ENCODE measurements at regions not wholly inside any gene's neighbourhood (a gene's known extent, or its start where the extent isn't known, plus 50 kb on each side); places are given as distances from the start of the nearest gene placed in this dataset.

DNA sequence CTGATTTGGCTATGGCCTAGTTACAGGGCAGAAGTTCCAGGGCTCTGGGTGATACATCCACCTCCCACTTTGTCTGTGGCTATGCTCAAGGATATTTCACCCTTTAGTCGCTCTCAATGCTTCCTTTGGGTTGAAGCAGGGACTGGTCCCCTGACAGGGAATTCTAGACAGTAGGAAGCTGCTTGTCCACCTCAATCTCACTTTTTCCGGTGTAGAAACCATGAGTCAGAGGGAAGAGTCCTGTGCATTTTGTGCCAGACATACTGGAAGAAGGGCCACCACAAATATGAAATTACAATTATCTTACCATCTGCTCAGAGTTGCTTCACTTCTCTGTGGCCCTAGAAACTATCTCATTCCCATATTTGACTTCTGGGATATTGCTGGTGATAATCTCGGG is 413.7 kb upstream of the FAT3 start:
- H3K27ac ChIP-seq (ENCODE audit: low read length) = no peak overlapping the region
- no peaks in the 10 kb centered on the region for H3K4me1 ChIP-seq (ENCODE audit: low read length)
- no peak overlapping the region for H3K4me3 ChIP-seq (ENCODE audit: low read length)
- no peaks in the 10 kb centered on the region for H3K9me2 ChIP-seq (replicated peaks; ENCODE audit: insufficient read depth, low read length)
- no peaks in the 10 kb centered on the region for H4K20me1 ChIP-seq (ENCODE audit: insufficient read depth, low read length)
- H3K4me2 ChIP-seq (ENCODE audit: low read depth, low read length) = no peak overlapping the region
- no peaks in the 10 kb centered on the region for H3K36me3 ChIP-seq (replicated peaks; ENCODE audit: insufficient read depth, low read length)
- no peaks in the 10 kb centered on the region for H3K9me3 ChIP-seq (replicated peaks; ENCODE audit: insufficient read depth, low read length)
- TF ChIP-seq EZH2 (optimal IDR thresholded peaks at IDR 0.05; ENCODE audit: low read depth, low read length) = no peak
- no peak for TF ChIP-seq CTCF (IDR thresholded peaks at IDR 0.05; ENCODE audit: low read length)
- no peak for TF ChIP-seq EZH2phosphoT487 (IDR thresholded peaks at IDR 0.05; ENCODE audit: low read length)
- no peaks in the 10 kb centered on the region for H3F3A ChIP-seq (ENCODE audit: insufficient read depth, low read length)
- H2AFZ ChIP-seq (ENCODE audit: low read length) = no peak overlapping the region
- no peaks in the 10 kb centered on the region for H3K79me2 ChIP-seq (ENCODE audit: low read length)
- H3K9ac ChIP-seq (ENCODE audit: low read length) = no peak overlapping the region
- no peak for DNase-seq
- no peaks in the 10 kb centered on the region for H3K27me3 ChIP-seq (replicated peaks; ENCODE audit: insufficient read depth, low read length)

GRCh38 chr11:91805293-91805692 is 419.3 kb upstream of the FAT3 start:
- no peaks in the 10 kb centered on the region for H3K79me2 ChIP-seq (ENCODE audit: low read length)
- no peaks in the 10 kb centered on the region for H3K27me3 ChIP-seq (replicated peaks; ENCODE audit: insufficient read depth, low read length)
- no peak overlapping the region for H3K9ac ChIP-seq (ENCODE audit: low read length)
- TF ChIP-seq EZH2phosphoT487 (IDR thresholded peaks at IDR 0.05; ENCODE audit: low read length) (no peak), CTCF (IDR thresholded peaks at IDR 0.05; ENCODE audit: low read length) (no peak), EZH2 (optimal IDR thresholded peaks at IDR 0.05; ENCODE audit: low read depth, low read length) (no peak)
- H3K9me3 ChIP-seq (replicated peaks; ENCODE audit: insufficient read depth, low read length) = no peaks in the 10 kb centered on the region
- H3F3A ChIP-seq (ENCODE audit: insufficient read depth, low read length) = no peaks in the 10 kb centered on the region
- H3K4me2 ChIP-seq (ENCODE audit: low read depth, low read length) = no peak overlapping the region
- H2AFZ ChIP-seq (ENCODE audit: low read length) = no peak overlapping the region
- no peaks in the 10 kb centered on the region for H3K4me1 ChIP-seq (ENCODE audit: low read length)
- H3K36me3 ChIP-seq (replicated peaks; ENCODE audit: insufficient read depth, low read length) = no peaks in the 10 kb centered on the region
- no peak for DNase-seq
- no peak overlapping the region for H3K27ac ChIP-seq (ENCODE audit: low read length)
- H3K9me2 ChIP-seq (replicated peaks; ENCODE audit: insufficient read depth, low read length) = no peaks in the 10 kb centered on the region
- no peaks in the 10 kb centered on the region for H4K20me1 ChIP-seq (ENCODE audit: insufficient read depth, low read length)
- no peak overlapping the region for H3K4me3 ChIP-seq (ENCODE audit: low read length)

- DNase-seq = no peak
Measured at GRCh38 chr11:91804042-91804441, 420.6 kb upstream of the FAT3 start.

More at GRCh38 chr11:91804042-91804441, 420.6 kb upstream of the FAT3 start:
- no peaks in the 10 kb centered on the region for H4K20me1 ChIP-seq (ENCODE audit: insufficient read depth, low read length)
- no peaks in the 10 kb centered on the region for H3K36me3 ChIP-seq (replicated peaks; ENCODE audit: insufficient read depth, low read length)
- H3K4me1 ChIP-seq (ENCODE audit: low read length) = no peaks in the 10 kb centered on the region
- H3K9me3 ChIP-seq (replicated peaks; ENCODE audit: insufficient read depth, low read length) = no peaks in the 10 kb centered on the region
- H3K27me3 ChIP-seq (replicated peaks; ENCODE audit: insufficient read depth, low read length) = no peaks in the 10 kb centered on the region
- no peak for TF ChIP-seq CTCF (IDR thresholded peaks at IDR 0.05; ENCODE audit: low read length)
- no peak for TF ChIP-seq EZH2phosphoT487 (IDR thresholded peaks at IDR 0.05; ENCODE audit: low read length)
- TF ChIP-seq EZH2 (optimal IDR thresholded peaks at IDR 0.05; ENCODE audit: low read depth, low read length) = no peak
- no peaks in the 10 kb centered on the region for H3F3A ChIP-seq (ENCODE audit: insufficient read depth, low read length)
- H2AFZ ChIP-seq (ENCODE audit: low read length) = no peak overlapping the region
- H3K4me2 ChIP-seq (ENCODE audit: low read depth, low read length) = no peak overlapping the region
- no peaks in the 10 kb centered on the region for H3K9me2 ChIP-seq (replicated peaks; ENCODE audit: insufficient read depth, low read length)
- H3K79me2 ChIP-seq (ENCODE audit: low read length) = no peaks in the 10 kb centered on the region
- H3K27ac ChIP-seq (ENCODE audit: low read length) = no peak overlapping the region
- H3K4me3 ChIP-seq (ENCODE audit: low read length) = no peak overlapping the region
- H3K9ac ChIP-seq (ENCODE audit: low read length) = no peak overlapping the region
